Mucosa of gallbladder (tissue), 1 donor: ENCODE measurements at regions not wholly inside any gene's neighbourhood (a gene's known extent, or its start where the extent isn't known, plus 50 kb on each side); places are given as distances from the start of the nearest gene placed in this dataset.

Experiments
- DNase-seq: peaks from one replicate; pipeline ENCODE4 v3.0.0-alpha.2; 2020; ENCODE audit warnings: low spot score
- donor health status: DM: no; HTN: no; CAD: no.

DNA sequence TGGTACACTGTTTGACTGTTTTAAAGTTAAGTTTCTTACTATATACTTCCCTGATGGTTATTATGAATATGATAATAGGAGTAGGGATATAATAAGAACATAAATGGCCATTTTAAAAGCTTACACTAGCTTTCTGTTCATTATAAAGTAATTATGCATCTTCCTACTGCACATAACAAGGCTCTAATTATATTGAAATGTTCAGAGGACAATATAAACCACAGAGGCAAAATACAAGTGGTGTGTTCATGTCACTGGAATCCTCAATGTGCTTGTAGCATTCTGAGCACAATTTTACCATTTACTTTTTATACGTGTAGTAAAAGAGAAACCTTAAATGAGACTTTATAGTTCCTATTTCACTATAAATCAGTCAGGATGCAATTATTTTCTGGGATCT lies 268.3 kb downstream of the TMA16 start:
- DNase-seq = no peak

DNA sequence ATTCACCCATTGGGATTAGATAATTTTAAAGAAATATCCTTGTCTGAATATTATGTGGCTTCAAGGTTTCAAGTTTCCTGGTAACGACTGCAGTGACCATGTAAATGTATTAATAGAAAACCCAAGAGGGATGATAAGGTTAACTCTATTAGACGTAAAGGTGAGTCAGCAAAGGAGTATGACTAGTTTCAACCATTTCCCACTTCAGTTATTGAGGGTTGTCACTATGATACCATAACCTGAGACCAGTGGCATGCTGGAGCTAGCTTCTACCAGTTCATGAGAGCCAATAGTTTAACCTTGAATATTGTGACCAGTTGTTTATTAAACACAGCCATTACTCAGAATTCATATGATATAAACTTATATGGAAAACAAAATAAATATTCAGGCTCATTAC lies 270.1 kb downstream of the TMA16 start:
- no peak for DNase-seq

DNA sequence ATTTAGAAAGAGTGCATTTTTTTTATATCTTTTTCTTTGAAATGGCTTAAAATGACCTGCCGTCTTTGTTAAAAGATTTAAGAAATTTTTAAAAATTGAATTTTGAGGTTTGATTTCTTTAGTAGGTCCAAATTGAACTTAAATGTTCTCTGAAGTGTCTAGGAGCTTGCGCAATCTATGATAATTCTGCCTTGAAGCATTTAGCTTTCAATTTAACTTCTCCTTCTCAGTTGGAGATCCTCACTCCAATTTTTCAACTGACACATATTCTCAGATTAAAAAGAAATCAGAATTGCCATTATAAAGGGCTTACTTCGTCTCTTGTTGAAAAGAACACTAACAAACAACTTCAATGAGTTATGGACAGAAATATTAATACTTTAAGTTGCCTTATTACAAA lies 273.5 kb downstream of the TMA16 start:
- DNase-seq = no peak

DNA sequence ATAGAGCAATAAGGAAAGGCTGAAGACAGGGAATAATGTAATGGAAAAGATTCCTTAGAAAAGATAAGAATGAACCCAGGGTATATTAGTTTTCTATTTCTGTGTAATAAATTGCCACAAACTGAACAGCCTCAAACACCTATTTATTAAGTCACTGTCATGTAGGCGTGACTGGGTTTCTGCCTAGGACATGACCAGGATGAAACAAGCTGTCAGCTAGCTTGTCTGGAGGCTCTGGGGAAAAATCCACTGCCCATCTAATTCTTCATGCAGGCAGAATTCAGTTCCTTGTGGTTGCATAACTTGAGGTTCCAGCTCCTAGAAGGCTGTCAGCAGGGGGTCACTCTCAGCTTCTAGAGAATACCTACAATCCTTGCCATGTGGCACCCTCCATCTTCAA lies 277.7 kb downstream of the TMA16 start:
- no peak for DNase-seq

DNA sequence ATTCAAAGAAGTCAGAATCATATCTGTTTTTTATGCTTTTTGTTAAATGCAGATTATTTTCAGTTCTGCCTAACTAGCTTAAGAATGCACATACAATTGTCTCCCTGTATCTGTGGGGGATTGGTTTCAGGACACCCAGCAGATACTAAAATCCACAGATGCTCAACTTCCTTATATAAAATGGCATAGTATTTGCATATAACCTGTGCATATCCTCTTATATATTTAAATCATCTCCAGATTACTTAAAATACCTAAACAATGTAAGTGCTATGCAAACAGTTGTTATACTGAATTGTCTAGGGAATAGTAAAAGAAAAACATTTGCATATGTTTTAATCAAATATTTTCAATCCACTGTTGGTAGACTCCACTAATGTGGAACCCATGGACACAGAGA lies 279.4 kb downstream of the TMA16 start:
- no peak for DNase-seq

DNA sequence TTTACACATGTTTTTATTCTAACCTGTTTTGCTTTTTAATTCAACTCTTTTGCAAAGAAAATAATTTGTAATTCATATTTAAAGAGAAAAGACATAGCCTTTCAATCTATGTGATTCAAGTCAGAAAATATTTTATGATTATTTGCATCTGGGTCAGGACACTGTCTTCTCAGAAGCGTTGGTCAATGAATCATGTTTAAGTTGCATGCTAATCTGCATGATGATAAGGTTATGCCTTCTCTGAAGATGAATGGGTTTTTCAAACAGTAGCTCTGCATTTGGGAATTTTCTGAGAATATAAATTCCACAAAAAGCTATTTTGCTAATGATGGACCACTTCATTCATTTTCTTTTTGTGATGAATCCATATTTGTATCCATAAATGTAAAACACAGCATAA lies 282.5 kb downstream of the TMA16 start:
- no peak for DNase-seq

DNA sequence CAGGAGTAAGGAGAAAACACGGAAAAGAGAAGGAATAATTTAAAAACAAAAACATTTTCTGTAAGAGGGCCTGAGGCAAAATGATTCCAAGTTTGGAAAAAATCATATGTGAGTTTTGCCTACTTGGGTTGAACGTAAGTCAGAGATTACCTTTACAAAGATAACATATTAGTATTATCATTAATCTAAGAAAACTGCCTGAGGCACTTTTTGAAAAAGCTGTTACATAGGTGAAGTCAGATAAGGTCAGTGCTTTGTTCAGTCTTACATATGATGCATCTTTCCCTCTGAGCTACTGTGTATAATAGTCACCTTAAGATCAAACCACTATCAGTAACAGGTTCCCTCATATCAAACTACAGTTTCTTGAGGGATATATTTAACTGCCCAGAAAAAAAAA lies 287.2 kb downstream of the TMA16 start:
- no peak for DNase-seq

DNA sequence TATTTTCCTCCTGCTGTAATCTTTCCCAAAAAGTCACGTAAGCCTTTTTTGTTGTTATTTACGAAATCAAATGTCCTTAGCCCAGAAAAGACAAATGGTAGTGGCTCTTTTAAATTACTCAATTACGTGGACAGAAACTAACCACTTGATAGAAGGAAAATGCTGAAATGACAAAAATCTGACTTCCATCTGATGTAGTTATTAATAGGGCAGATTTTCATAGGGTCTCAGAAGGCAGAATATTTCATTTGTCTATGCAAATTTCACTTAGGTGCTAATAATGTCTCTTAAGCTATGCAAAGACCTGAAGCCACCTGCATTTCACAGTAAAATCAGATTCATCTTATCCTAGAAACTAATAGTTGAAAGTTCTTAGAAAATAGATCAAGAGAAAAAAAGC lies 295.7 kb downstream of the TMA16 start:
- no peak for DNase-seq

DNA sequence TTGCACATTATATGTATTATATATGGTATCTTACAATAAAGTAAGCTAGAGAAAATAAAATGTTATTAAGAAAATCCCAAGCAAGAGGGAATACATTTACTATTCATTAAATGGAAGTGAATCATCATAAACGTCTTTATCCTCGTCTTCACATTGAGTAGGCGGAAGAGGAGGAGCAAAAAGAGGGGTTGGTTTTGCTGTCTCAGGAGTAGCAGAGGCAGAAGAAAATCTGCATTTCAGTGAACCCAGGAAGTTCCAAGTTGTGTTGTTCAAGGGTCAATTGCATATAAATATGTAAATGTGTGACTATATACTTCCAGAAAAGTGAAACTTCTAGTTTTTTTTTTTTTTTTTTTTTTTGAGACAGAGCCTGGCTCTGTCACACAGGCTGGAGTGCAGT lies 301.4 kb downstream of the TMA16 start:
- DNase-seq = no peak

DNA sequence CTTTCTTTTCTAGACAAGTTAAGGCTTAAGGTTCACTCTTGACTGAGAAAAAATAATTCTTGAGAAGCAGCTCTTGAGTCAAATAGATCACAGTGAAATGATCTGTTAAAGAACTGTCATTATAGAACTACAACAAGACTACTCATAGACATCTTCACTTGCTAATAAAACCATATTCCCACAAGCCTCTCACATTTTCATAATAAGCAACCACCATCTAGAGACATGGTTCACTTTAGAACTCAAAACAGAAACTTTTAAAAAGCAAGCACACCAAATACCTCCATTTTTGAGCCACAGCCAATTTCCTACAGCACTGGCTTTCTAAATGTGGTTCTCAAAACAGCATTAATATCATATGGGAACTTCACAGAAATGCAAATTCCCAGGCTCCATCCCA lies 309.5 kb downstream of the TMA16 start:
- no peak for DNase-seq

DNA sequence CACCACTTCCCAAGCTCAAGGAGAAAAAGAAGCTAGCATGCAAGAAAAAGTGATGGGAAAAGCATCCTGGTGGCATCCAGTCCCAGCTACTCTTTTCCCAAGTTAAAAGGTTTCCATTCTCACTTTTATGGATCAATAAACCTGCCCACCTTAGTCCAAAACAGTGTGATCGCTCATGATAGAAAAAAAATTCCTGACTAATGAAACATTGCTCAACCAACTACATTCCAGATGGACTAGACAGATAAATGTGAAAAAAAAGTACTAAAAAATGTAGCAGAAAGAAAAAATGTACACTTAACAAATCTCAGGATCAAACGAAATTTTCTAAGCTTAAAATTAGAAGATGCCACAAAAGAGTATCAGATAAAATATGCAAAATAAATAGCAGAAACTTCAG lies 312.2 kb downstream of the TMA16 start:
- DNase-seq = no peak

DNA sequence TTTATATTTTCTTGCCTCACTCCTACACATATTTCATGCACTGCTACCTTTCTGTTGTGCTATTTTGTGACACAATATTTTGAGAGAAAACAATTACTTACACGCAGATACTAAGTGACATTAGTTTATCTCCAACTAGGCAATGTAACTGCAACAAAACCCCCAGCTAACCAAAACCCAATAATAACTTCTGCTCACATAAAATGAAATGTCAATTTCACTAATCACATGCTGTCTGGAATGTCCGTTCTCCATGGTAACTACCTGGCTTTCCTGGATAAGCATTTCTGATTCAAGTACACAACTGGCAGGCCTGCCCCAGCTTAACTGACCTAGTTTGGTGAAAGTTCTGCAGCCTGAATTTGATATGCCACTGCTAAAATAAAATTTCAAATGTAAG lies 313.5 kb downstream of the TMA16 start:
- DNase-seq = no peak

DNA sequence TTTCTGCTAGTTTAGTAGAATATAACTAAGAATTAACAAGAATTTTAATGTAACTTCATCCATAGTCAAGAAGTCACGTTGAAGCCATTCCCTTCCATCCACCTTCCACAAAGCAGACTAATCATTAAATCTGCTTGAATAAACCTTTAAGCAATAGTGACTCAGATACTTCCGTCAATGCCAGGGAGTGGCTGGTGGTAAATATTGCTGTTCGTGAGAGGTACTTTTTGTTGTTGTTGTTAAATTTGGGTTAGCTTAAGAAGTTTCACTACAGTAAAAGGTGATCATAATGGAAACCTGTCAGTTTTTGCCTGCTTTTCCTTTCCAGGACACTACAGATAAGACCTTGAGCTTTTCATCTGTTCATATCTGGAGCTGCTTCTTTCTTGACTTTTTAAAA lies 316.3 kb downstream of the TMA16 start:
- DNase-seq = no peak

DNA sequence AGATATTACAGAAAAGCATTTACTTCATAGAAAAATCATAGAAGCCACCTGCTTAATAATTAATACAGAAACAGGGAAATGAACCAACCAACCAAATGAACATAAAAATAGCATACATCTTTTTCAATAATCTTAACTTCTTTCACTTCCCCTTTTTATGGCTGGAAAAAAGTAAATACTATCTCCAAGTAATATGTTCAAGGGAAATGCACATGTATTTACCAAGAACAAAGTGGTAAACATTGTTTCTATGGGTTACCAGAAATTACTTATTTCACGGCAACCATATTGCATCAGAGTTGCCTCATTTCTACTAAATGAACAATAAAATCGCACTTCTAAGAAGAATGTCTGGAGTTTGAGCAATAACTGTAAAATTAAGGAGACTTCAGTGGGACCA lies 321.3 kb downstream of the TMA16 start:
- DNase-seq = no peak

DNA sequence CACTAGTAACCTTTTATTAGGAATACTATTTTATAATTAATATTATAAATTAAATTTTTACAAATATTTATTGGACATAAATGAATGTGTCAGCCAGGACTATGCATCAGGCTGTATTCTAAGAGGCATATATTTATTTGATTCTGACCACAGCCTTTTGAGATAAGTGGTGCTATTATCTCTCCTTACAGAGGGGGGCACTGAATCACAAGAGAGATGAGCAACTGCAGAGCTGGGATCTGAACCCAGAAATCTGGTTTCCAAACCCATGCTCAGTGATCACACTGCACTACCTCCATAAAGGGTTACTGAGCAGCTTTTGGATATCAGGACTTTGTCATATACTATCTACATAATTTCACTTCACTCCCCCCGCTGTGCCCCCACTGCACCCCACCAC lies 322.0 kb downstream of the TMA16 start:
- no peak for DNase-seq

DNA sequence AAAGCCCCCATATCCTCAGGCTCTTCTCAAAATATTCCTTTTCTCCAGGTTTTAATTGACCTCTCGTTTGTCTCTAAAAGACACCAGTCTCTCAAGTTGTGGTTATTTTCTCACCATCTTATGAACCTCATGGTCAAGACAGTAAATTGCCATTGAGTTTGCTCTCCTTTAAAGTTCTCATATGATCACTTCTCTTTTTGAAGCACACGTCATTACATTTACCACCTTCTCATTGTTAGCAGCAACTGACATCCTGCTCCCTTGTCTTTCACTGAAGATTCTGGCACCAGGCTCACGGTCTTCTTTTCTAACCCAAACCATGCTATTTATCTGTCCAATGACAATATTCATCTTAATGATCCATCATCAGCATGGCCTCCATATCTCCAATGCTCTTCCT lies 324.2 kb downstream of the TMA16 start:
- DNase-seq = no peak

DNA sequence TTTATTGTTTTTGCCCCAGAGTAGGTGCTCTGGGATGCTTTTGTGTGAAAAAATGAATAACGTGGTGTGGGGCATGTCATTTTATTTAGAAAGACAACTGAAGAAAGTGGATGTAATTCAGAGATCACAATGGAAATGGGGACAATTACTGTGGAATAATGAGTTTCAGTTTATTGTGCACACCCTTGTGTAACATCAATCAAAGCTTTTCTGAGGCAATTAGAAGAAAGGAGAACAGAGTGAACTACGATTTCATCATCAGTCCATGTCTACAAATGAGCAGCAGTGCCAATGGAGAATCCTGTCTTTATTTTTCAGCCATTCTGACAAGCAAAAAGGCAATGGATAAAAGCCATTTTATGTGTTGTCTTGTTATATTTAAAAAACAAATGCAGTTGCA lies 339.2 kb downstream of the TMA16 start:
- no peak for DNase-seq

DNA sequence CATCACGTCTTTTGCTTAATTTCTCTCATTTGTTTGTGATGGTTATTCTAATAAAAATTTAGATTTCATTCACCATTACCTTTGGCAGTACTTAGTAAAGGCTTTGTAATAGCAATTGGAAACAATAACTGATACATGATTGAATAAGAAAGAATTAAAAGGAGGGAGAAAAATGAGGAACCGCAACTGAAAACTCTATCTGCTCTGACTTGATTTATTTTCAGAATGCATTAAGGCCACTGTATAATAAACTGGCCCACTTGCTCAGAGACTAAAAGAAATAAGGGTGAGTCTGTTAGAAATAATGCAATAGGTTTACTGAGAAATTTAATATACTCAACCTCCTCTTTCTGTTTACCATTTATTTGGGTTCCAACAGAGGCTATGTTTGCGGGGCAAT lies 351.5 kb downstream of the TMA16 start:
- no peak for DNase-seq

DNA sequence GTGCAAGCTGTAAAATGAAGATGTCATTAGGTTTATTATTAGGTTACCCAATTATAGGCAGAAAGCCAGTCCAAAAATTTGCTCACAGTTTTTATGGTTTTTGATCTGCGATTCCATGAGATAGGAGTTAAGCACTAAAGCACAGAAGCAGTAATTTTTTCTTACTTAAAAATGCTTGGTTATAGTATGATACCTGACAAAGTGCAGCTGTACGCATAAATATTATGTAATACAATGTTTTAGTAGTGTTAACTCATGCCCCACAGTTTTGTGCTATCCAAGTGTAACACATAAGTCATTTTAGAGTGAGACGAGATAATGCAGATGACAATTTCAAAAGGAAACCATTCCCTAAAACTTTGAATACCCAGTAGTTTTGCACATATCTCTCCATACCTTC lies 357.8 kb downstream of the TMA16 start:
- no peak for DNase-seq

DNA sequence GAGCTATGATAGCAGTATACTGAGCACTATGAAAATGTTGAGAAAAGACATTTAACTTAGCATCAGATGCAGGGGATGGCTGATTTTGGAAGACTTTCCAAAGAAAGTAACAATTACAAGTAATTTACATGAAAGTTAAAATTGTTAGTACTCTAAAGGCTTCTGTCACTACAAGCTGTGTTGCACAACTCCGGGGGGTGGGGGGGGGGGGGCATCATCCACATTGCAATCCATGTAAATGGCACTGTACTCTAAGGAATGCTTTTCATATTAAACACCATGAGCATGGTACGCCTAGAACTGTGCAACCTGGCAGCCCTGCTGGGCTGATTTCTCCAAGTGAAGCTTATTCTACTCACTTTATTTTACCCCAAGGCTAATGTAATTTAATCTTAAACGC lies 363.4 kb downstream of the TMA16 start:
- no peak for DNase-seq

DNA sequence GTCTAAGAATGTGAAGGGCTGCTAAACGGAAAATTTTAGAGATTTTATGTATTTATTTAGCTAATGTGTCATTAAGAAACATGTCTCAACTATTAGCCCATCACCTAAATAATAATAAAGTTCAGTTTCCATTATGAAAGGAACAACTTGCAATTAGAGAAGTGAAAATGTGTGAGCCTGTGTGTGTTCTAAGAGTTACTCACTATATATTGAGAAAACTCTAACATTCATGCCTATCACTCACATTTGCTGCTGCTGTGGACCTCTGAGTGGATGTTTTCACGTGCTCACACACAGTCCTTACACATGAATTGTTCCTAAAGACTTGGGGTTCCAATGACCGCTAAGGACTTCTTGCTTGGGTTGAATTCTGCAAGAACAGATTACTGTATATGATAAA lies 364.0 kb downstream of the TMA16 start:
- no peak for DNase-seq

DNA sequence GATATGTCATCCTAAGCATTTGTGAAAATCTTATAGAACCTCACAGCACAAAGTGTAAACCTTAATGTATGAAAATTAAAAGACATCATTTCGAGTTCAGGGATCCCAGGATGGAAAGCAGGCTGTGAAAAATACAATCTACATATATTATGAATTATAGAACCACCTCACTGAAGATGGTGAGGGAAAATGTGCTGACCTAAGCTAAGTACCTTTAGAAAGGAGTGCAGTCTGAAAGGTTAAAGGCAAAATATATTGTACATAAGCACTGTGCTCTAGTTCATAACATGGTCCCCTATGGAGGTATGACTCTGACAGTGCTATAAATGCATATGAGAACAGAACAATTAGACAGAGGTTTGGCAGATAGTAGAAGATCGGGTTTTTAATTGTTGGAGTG lies 368.6 kb downstream of the TMA16 start:
- no peak for DNase-seq

DNA sequence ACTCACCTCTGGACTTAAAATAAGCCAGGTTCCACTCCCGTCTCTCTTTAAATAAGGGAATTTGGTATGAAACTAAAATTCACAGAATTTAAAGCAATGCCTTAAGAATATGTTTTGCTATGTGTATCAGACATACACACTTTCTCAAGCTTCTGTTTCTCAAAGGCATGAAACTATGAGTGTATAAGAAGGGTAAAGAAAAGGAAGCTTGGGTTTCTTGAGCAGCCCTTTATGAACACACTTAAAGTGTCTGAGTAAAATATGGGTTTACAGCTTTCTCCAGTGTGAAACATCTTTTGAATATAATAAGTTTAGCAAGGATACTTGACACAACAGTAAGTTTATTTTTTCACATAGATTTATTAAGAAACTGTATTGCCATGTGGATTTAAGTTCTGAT lies 370.5 kb downstream of the TMA16 start:
- DNase-seq = no peak

DNA sequence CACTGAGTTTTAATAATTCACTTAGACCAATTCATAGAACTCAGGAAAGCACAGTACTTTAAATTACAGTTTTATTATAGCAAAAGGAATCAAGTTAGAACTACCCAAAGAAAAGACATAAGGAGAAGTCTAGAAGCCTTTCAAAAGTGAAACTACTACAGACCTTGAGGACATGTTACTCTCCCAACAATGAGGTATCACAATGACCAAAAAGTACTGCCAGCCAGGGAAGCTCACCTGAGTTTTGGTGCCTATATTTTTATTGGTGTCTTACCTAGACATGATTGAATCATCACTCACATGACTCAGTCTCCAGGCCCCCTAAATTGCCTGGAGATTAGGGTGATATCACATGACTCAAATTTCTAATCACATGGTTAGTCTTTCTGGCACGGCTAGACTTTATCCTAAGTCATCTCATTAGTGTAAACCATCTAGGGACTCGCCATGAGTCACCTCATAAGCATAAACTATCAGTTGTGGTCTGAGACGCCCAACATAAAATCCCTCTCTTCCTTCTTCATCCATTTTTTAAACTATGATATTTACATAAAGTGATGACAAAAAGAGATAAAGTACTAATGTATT lies 372.3 kb downstream of the TMA16 start:
- no peak for DNase-seq

DNA sequence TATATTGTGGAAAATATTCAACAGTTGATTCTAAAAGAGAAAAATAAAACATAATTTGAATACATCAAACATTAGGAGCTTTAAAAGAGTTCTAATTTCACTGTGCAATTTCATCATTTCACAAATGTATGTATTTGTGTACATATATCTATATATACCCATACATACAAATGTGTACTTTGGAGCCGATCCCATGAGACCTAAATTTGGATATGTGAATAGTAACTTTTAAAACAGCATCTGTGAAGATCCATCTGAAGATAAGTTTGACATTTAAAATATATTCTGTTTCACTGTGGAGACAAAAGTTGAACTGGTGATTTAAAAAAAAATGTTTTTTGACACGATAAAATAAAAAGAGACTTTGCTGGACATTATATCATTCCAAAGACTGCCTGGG lies 374.0 kb downstream of the TMA16 start:
- DNase-seq = no peak
